Spleen (tissue), 11 donors: ENCODE measurements at regions not wholly inside any gene's neighbourhood (a gene's known extent, or its start where the extent isn't known, plus 50 kb on each side); places are given as distances from the start of the nearest gene placed in this dataset.

Source experiments
- DNase-seq: peaks from one replicate; pipeline ENCODE4 v3.0.0-alpha.2; 2020
- H3K27ac ChIP-seq, 8 donors: fragments of 200-600 bp; sonication (generic) in 7 of 8; 1 replicate in 4 of 8; 2 replicates in 4 of 8; pipeline versions ENCODE4 v1.5.0 to v1.8.0; 2016 to 2021; ENCODE audit warnings: inconsistent platforms in 4 of 8, mild to moderate bottlenecking in 4 of 8, moderate library complexity in 1 of 8
- H3K27me3 ChIP-seq, 7 donors: fragments of 200-600 bp; sonication (generic) in 6 of 7; replicated peaks in 1 of 7; 1 replicate in 4 of 7; 2 replicates in 3 of 7; pipeline versions ENCODE4 v1.5.0 to v1.8.0; 2016 to 2021; ENCODE audit warnings: inconsistent platforms in 3 of 7, mild to moderate bottlenecking in 1 of 7
- H3K36me3 ChIP-seq, 6 donors: fragments of 200-600 bp; sonication (generic) in 5 of 6; 1 replicate in 4 of 6; 2 replicates in 2 of 6; pipeline versions ENCODE4 v1.5.0 to v1.8.0; 2016 to 2021; ENCODE audit warnings: inconsistent platforms in 2 of 6
- H3K4me1 ChIP-seq, 6 donors: fragments of 200-600 bp; sonication (generic) in 5 of 6; 1 replicate in 3 of 6; 2 replicates in 3 of 6; pipeline versions ENCODE4 v1.5.0 to v1.8.0; 2016 to 2021; ENCODE audit warnings: inconsistent platforms in 3 of 6
- H3K4me3 ChIP-seq, 8 donors: fragments of 200-600 bp; sonication (generic) in 7 of 8; 1 replicate in 4 of 8; 2 replicates in 4 of 8; pipeline versions ENCODE4 v1.5.0 to v1.8.0; 2016 to 2021; ENCODE audit warnings: inconsistent platforms in 4 of 8, mild to moderate bottlenecking in 4 of 8, moderate library complexity in 2 of 8
- H3K9me3 ChIP-seq, 8 donors: fragments of 200-600 bp; sonication (generic) in 7 of 8; 1 replicate in 4 of 8; 2 replicates in 4 of 8; pipeline versions ENCODE4 v1.5.0 to v1.8.0; 2016 to 2021; ENCODE audit warnings: inconsistent platforms in 4 of 8
- CTCF ChIP-seq, 11 experiments: fragments of 200-600 bp in 7 of 11; fragments of 450-650 bp in 4 of 11; sonication (generic) in 4 of 11; IDR thresholded peaks in 8 of 11; conservative IDR thresholded peaks in 3 of 11; 1 replicate in 7 of 11; 2 replicates in 4 of 11; pipeline versions ENCODE4 v1.4.0 to v1.8.0; 2016 to 2021; ENCODE audit warnings: antibody characterized with exemption in 11 of 11, inconsistent platforms in 4 of 11, mild to moderate bottlenecking in 1 of 11
- POLR2A ChIP-seq, 3 donors: fragments of 450-650 bp; IDR thresholded peaks; one replicate each; pipeline ENCODE4 v1.5.1; 2017; ENCODE audit warnings: antibody characterized with exemption in 3 of 3, mild to moderate bottlenecking in 1 of 3
- POLR2AphosphoS5 ChIP-seq, 3 donors: sonication (generic); formaldehyde crosslinking; IDR thresholded peaks; one replicate each; pipeline ENCODE4 v1.5.1; 2017; ENCODE audit warnings: antibody characterized with exemption in 3 of 3
- WGBS, 5 donors: extraction: QIAGEN DNeasy Blood & Tissue Kit in 3 of 5; methylation state at CpG; one replicate each; pipeline versions ENCODE4 v1.1.5 to v1.1.7; 2013 to 2018; 5-methylcytosine and 5-hydroxymethylcytosine counted together
- intact Hi-C: fragments of 100-400 bp; cut with DNase I; formaldehyde crosslinking; loops from one replicate; pipeline ENCODE4 v1.15.0; 2023; ENCODE audit warnings: low total_unique reads
- donor health status: healthy with polysubstance abuse.
- donor health status: DM: no; HTN: no; CAD: no; lungs with moderate emphysema.
- donor health status: DM: no; HTN: no; CAD: no.
- donor health status: Bipolar disorder and iron deficiency.
- donor health status: healthy.
- donor health status: DM: no; HTN: no; CAD: no.
- donor health status: DM: yes; HTN: yes; CAD: no.

DNA sequence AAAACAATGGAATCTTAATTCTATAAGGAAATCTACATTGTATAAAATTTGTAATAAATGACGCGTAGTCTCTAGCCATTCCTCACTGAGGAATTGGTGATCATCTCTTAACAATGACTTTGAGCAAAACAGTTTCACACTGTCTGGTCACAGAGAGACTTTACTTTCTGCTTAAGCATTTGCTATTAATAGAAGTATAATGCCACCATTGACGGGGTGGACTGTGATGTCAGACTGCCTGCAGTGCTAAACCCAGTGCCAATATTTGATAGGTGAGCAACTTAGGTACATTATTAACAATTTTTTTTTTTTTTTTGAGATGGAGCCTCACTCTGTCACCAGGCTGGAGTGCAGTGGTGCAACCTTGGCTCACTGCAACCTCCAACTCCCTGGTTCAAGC lies 494.9 kb upstream of the ADAMTS9 start:
- Histone ChIP-seq H3K36me3 (no peaks in the 10 kb centered on the region), H3K4me1 (no peaks in the 10 kb centered on the region), H3K27me3 (no peaks in the 10 kb centered on the region), H3K27ac (no peak overlapping the region), H3K4me3 (no peak overlapping the region), H3K9me3 (peaks cover 0 to 13% (median 0%) of the 10 kb centered on the region in 8 donors)
- no peak for DNase-seq
- intact Hi-C loops = no loop called here
- TF ChIP-seq CTCF (IDR thresholded peaks at IDR 0.05 in 8 of 11, conservative IDR thresholded peaks at IDR 0.05 in 3 of 11) = no peak
- TF ChIP-seq POLR2AphosphoS5 (IDR thresholded peaks at IDR 0.05) = no peak
- no peak for TF ChIP-seq POLR2A (IDR thresholded peaks at IDR 0.05)
- WGBS, 5 donors = 56 to 91% (median 76%) methylated on average over 3 of the region's 3 CpGs

DNA sequence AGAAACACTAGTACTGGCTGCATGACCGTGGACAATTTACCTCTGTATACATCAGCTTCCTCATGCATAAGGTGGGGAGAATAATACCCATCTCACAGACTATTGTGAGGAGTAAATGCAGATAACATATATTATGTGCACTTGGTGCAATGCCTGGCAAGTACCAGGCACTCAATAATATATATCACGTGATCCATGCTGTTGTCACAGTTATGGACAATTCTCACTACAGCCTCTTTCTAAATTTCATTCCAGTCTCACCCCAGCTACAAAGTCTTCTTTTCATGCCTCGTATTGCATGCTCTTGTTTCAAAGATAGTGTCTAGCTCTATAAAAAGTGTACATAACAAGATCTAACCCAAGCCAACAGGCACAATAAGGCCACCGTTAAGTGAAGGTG lies 494.3 kb upstream of the ADAMTS9 start:
- WGBS, 5 donors = 83 to 89% (median 85%) methylated on average over 4 of the region's 4 CpGs

GRCh38 chr3:65181391-65181871 lies 493.6 kb upstream of the ADAMTS9 start:
- TF ChIP-seq CTCF (IDR thresholded peaks at IDR 0.05 in 8 of 11, conservative IDR thresholded peaks at IDR 0.05 in 3 of 11) = no peak
- no peak for TF ChIP-seq POLR2A (IDR thresholded peaks at IDR 0.05)
- TF ChIP-seq POLR2AphosphoS5 (IDR thresholded peaks at IDR 0.05) = no peak
- no peaks in the 10 kb centered on the region for H3K4me1 ChIP-seq
- no peaks in the 10 kb centered on the region for H3K36me3 ChIP-seq
- H3K4me3 ChIP-seq = no peak overlapping the region
- intact Hi-C loops = no loop called here
- no peak overlapping the region for H3K27ac ChIP-seq
- 57 to 68% (median 64%) methylated on average over 6 of the region's 6 CpGs for WGBS, 5 donors
- H3K9me3 ChIP-seq = peaks cover 0 to 9% (median 0%) of the 10 kb centered on the region in 8 donors
- H3K27me3 ChIP-seq = no peaks in the 10 kb centered on the region
- no peak for DNase-seq

More for the DNA sequence above, 494.3 kb upstream of the ADAMTS9 start:
- TF ChIP-seq POLR2AphosphoS5 (IDR thresholded peaks at IDR 0.05) = no peak
- TF ChIP-seq CTCF (IDR thresholded peaks at IDR 0.05 in 8 of 11, conservative IDR thresholded peaks at IDR 0.05 in 3 of 11) = no peak
- TF ChIP-seq POLR2A (IDR thresholded peaks at IDR 0.05) = no peak
- Histone ChIP-seq H3K27me3 (no peaks in the 10 kb centered on the region), H3K4me3 (no peak overlapping the region), H3K9me3 (peaks cover 0 to 13% (median 0%) of the 10 kb centered on the region in 8 donors), H3K36me3 (no peaks in the 10 kb centered on the region), H3K4me1 (no peaks in the 10 kb centered on the region), H3K27ac (no peak overlapping the region)
- no peak for DNase-seq
- intact Hi-C loops = no loop called here

- no peak overlapping the region for H3K27ac ChIP-seq
Observed at GRCh38 chr3:65178703-65179102, 490.9 kb upstream of the ADAMTS9 start.

More at GRCh38 chr3:65178703-65179102, 490.9 kb upstream of the ADAMTS9 start:
- no peaks in the 10 kb centered on the region for H3K9me3 ChIP-seq
- no peaks in the 10 kb centered on the region for H3K36me3 ChIP-seq
- no peaks in the 10 kb centered on the region for H3K4me1 ChIP-seq
- H3K27me3 ChIP-seq = no peaks in the 10 kb centered on the region
- no peak overlapping the region for H3K4me3 ChIP-seq
- TF ChIP-seq POLR2A (IDR thresholded peaks at IDR 0.05) (no peak), POLR2AphosphoS5 (IDR thresholded peaks at IDR 0.05) (no peak), CTCF (IDR thresholded peaks at IDR 0.05 in 8 of 11, conservative IDR thresholded peaks at IDR 0.05 in 3 of 11) (no peak)
- intact Hi-C loops = loop anchor here (10.0 kb wide), 1 partner anchor 494 kb away; the partner anchor contains the start of gene ADAMTS9
- 65 to 85% (median 77%) methylated on average over 6 of the region's 6 CpGs for WGBS, 5 donors
- DNase-seq = no peak
